Keratinocyte (primary cell): ENCODE measurements at regions not wholly inside any gene's neighbourhood (a gene's known extent, or its start where the extent isn't known, plus 50 kb on each side); places are given as distances from the start of the nearest gene placed in this dataset.

Source experiments
- DNase-seq: peaks from one replicate; pipeline ENCODE4 v3.0.0-alpha.2; 2011; ENCODE audit warnings: low read depth, missing footprints, low spot score
- FAIRE-seq: peaks from 2 replicates; lab custom pipeline; 2011; peaks lifted over from hg19 to GRCh38; lab: Jason Lieb, UNC
- H2AFZ ChIP-seq: 2 replicates; pipeline ENCODE4 v1.6.0; 2012; ENCODE audit warnings: low read length, control low read depth, inconsistent platforms; ENCODE audit not compliant: control insufficient read depth
- H3K27ac ChIP-seq: 2 replicates; pipeline ENCODE4 v1.5.1; 2011; ENCODE audit warnings: low read length; ENCODE audit not compliant: control insufficient read depth, insufficient read depth
- H3K27me3 ChIP-seq: 3 replicates; pipeline ENCODE4 v1.6.0; 2011; ENCODE audit warnings: low read length; ENCODE audit not compliant: control insufficient read depth, insufficient read depth; ENCODE audit errors: extremely low read depth
- H3K36me3 ChIP-seq, 2 experiments: 2 replicates in 1 of 2; 3 replicates in 1 of 2; pipeline ENCODE4 v1.5.1; 2011; ENCODE audit warnings: low read length in 2 of 2, mild to moderate bottlenecking in 1 of 2; ENCODE audit not compliant: control insufficient read depth in 2 of 2, insufficient read depth in 2 of 2; ENCODE audit errors: extremely low read depth in 1 of 2
- H3K4me1 ChIP-seq: 3 replicates; pipeline ENCODE4 v1.5.1; 2011; ENCODE audit warnings: low read length; ENCODE audit not compliant: control insufficient read depth, insufficient read depth; ENCODE audit errors: extremely low read depth
- H3K4me2 ChIP-seq: 3 replicates; pipeline ENCODE4 v1.6.0; 2011; ENCODE audit warnings: low read depth, low read length; ENCODE audit not compliant: control insufficient read depth, insufficient read depth; ENCODE audit errors: extremely low read depth
- H3K4me3 ChIP-seq, 3 experiments: fragments of 200-600 bp in 1 of 3; sonication (generic) in 1 of 3; 2 replicates in 2 of 3; 3 replicates in 1 of 3; pipeline ENCODE4 v1.5.1; 2011 to 2016; ENCODE audit warnings: low read length in 3 of 3, mild to moderate bottlenecking in 3 of 3, control low read depth in 2 of 3, inconsistent platforms in 1 of 3, low read depth in 1 of 3, mixed read lengths in 1 of 3, mixed run types in 1 of 3, moderate library complexity in 1 of 3; ENCODE audit not compliant: control insufficient read depth in 2 of 3, insufficient read depth in 2 of 3; ENCODE audit errors: extremely low read depth in 1 of 3
- H3K79me2 ChIP-seq: 2 replicates; pipeline ENCODE4 v1.6.0; 2012; ENCODE audit warnings: low read length; ENCODE audit not compliant: control insufficient read depth, insufficient read depth
- H3K9ac ChIP-seq: 3 replicates; pipeline ENCODE4 v1.6.0; 2011; ENCODE audit warnings: low read length; ENCODE audit not compliant: control insufficient read depth, insufficient read depth; ENCODE audit errors: extremely low read depth
- H3K9me1 ChIP-seq: 3 replicates; pipeline ENCODE4 v1.6.0; 2011; ENCODE audit warnings: low read length; ENCODE audit not compliant: control insufficient read depth, insufficient read depth; ENCODE audit errors: extremely low read depth
- H3K9me3 ChIP-seq: 2 replicates; pipeline ENCODE4 v1.5.1; 2012; ENCODE audit warnings: low read depth, low read length; ENCODE audit not compliant: control insufficient read depth
- H4K20me1 ChIP-seq: 3 replicates; pipeline ENCODE4 v1.6.0; 2011; ENCODE audit warnings: low read length; ENCODE audit not compliant: control insufficient read depth, insufficient read depth; ENCODE audit errors: extremely low read depth
- CTCF ChIP-seq, 3 experiments: IDR thresholded peaks in 1 of 3; conservative IDR thresholded peaks in 1 of 3; optimal IDR thresholded peaks in 1 of 3; 2 replicates in 2 of 3; 3 replicates in 1 of 3; pipeline versions ENCODE3 to v1.5.1; 2011; ENCODE audit warnings: low read length in 3 of 3, mild to moderate bottlenecking in 3 of 3, moderate library complexity in 2 of 3, control low read depth in 1 of 3, inconsistent platforms in 1 of 3; ENCODE audit not compliant: insufficient read depth in 2 of 3; ENCODE audit errors: extremely low read depth in 1 of 3
- EZH2 ChIP-seq: IDR thresholded peaks from one replicate; pipeline ENCODE4 v1.6.1; 2012; ENCODE audit warnings: inconsistent platforms, mild to moderate bottlenecking, low read length, moderate library complexity
- dilution Hi-C: fragments of 300-500 bp; cut with MboI; formaldehyde crosslinking; loops from one replicate; pipeline ENCODE4 v1.7.0; 2020; ENCODE audit warnings: low sequenced_read_pairs; ENCODE audit not compliant: extremely low pct_ligation_motif_present

- H3K4me3 ChIP-seq: no peak overlapping the region
- FAIRE-seq: no peak
- H3K9ac ChIP-seq: no peak overlapping the region
- dilution Hi-C loops: no loop called here
- no peak overlapping the region for H2AFZ ChIP-seq
- no peak overlapping the region for H3K27ac ChIP-seq
- no peak for TF ChIP-seq EZH2
- TF ChIP-seq CTCF (optimal IDR thresholded peaks at IDR 0.05 in 1 of 3, IDR thresholded peaks at IDR 0.05 in 1 of 3, conservative IDR thresholded peaks at IDR 0.05 in 1 of 3; ENCODE audit: extremely low read depth in 1 of 3, insufficient read depth in 2 of 3, low read length in 3 of 3): no peak
- no peaks in the 10 kb centered on the region for H3K9me1 ChIP-seq
- H3K36me3 ChIP-seq: no peaks in the 10 kb centered on the region
- no peak for DNase-seq
- no peaks in the 10 kb centered on the region for H4K20me1 ChIP-seq
- H3K79me2 ChIP-seq: no peaks in the 10 kb centered on the region
- H3K27me3 ChIP-seq: no peaks in the 10 kb centered on the region
- H3K4me1 ChIP-seq: no peaks in the 10 kb centered on the region
- H3K9me3 ChIP-seq: no peaks in the 10 kb centered on the region
- H3K4me2 ChIP-seq: no peak overlapping the region
These were observed 223.6 kb upstream of the GULP1 start for GRCh38 chr2:188068093-188068492.

DNA sequence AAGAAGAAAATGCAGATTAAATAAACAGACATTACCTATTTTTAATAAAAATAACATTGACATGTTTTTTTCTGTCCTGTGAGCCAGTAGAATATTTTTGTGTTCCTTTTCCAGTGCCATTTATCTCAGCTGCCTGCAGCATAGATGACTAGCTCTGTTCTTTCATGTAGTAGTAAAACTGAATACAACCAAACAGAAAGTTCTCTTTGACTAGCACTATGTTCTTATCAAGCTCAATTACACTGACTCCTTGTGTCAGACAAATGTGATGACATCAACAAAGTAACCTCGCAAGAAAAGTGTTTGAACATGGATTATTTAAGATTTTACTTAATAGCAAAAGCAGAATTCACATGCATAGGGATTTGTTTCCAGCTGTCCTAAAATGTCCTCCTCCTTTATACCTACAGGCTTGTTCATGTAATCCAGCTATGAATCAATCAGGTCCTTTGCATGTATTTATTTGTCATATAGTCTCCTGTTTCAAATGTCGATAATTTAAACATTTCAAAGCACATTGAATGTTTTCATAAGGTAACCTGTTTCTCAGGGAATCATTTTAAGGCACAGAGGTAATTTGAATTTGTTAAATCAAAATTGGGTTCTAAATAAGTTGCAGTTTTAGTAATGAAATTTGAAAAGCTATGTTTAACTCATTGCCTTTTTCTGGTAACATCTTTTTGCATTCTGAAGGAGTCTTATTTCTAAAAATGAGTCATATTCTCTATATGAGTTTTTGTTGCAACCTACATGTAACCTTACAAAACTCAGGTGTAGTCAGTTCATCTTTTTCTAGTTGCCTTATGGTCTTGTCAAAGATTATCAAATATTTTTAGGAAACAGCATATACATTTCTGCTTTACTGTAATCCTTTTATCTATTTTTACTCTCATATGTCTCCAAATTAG lies 215.3 kb upstream of the GULP1 start:
- FAIRE-seq: no peak
- dilution Hi-C loops: no loop called here
- TF ChIP-seq CTCF (optimal IDR thresholded peaks at IDR 0.05 in 1 of 3, IDR thresholded peaks at IDR 0.05 in 1 of 3, conservative IDR thresholded peaks at IDR 0.05 in 1 of 3; ENCODE audit: extremely low read depth in 1 of 3, insufficient read depth in 2 of 3, low read length in 3 of 3) (no peak), EZH2 (no peak)
- no peaks in the 10 kb centered on the region for H3K36me3 ChIP-seq
- no peak overlapping the region for H3K4me2 ChIP-seq
- H3K9me3 ChIP-seq: no peaks in the 10 kb centered on the region
- no peak overlapping the region for H2AFZ ChIP-seq
- H3K9ac ChIP-seq: no peak overlapping the region
- H3K4me3 ChIP-seq: no peak overlapping the region
- no peaks in the 10 kb centered on the region for H3K27me3 ChIP-seq
- DNase-seq: no peak
- H4K20me1 ChIP-seq: no peaks in the 10 kb centered on the region
- H3K79me2 ChIP-seq: no peaks in the 10 kb centered on the region
- no peaks in the 10 kb centered on the region for H3K9me1 ChIP-seq
- peaks cover 2% of the 10 kb centered on the region for H3K4me1 ChIP-seq
- H3K27ac ChIP-seq: no peak overlapping the region
